ENCODE measurements at regions not wholly inside any gene's neighbourhood (a gene's known extent, or its start where the extent isn't known, plus 50 kb on each side); places are given as distances from the start of the nearest gene placed in this dataset.

DNA sequence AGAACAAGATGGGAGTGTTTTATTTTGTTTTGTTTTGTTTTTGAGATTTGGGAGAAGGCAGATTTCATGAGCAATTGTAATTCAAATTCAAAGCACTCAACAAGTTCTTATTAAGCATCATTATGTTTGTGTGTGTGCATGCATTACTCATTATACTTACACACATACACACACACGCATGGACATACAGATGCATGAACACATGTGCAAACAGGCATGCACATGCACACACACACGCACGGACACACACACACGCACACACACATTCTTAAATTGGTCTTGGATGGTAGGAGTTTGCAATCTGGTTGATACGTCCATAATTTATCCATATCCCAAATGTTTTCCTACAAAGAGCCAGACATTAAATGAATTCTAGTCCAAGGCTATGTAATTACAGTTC lies 702.8 kb downstream of the INHBA start:
- TF ChIP-seq POLR2AphosphoS5 (IDR thresholded peaks at IDR 0.05; ENCODE audit: low read depth, low read length) = no peak
- TF ChIP-seq POLR2A (IDR thresholded peaks at IDR 0.05; ENCODE audit: low read depth, low read length) = no peak
